ENCODE measurements at regions not wholly inside any gene's neighbourhood (a gene's known extent, or its start where the extent isn't known, plus 50 kb on each side); places are given as distances from the start of the nearest gene placed in this dataset.

DNA sequence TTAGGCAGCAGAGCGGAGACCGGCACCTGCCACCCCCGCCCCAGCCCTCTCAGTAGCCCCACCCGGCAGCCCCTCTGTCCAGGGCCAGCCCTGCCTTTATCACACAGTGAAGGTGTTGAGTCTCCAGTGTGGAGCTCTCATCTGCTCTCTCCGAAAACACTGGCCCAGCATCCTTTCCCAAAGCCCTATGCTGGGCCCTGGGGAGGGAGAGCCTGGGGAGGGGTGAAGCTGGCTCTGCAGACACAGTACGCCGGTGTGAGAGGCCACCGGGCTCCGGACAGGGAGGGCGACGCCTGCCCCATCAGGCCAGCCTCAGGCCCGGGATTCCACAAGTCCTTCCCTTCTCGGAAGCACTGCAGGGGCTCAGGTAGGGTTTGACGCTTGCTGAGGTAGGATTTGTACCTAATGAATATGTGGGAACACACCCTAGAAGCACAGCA is 186.9 kb downstream of the ERMARD start:
- H3K27me3 Mint-ChIP-seq (ENCODE audit: low read depth in 2 of 2), result peaks cover 11 to 23% of the 10 kb centered on the region in 2 donors
- 89% methylated on average over 14 of the region's 14 CpGs for WGBS (ENCODE audit: insufficient coverage)
- no peak for ATAC-seq

DNA sequence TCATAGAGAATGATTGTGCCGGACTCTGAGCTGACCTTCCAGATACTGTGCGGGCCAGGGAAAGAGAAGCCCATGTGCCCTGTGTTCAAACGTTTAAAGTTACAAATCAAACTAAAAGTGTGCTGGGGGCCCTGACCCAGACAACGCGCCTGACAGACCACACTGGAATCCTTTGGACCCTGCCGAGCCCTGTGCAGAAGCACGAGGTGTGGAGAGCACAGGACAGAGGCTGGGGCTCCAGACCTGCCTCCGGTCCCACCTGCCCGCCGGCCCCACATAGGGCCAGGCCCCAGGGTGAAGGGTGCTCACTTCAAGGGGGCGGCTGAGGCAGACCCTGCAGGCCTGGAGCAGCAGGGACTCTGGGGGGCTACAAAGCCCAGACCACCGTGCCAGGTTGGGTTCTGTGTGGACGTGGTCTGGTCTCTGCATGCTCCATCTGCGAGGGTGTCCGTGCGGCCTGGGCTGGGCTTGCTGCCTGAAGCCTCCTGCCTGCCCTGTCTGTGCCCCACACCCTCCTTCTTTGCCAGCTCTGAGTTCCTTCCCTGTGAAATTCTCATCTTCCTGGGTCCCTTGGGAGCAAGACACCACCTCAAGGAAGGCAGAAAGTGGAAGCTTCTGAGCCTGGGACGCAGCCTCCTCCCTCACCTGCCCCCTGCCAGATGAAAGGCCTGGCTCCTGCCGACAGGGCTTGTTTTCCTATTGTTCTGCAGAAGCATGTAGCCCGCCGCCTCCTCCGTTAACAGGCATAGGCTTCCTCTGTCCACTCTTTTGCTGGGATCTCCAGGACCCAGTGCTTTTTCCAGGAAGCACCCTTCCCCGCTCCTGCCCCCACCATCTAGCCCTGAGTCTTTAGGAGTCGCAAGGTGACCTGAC is 186.2 kb downstream of the ERMARD start:
- no peaks in the 10 kb centered on the region for H3K9me3 Mint-ChIP-seq
- Histone ChIP-seq H3K4me1 (ENCODE audit: control insufficient read depth, insufficient read depth, low read length) (no peaks in the 10 kb centered on the region), H3K27me3 (ENCODE audit: control insufficient read depth, insufficient read depth, low read length) (no peaks in the 10 kb centered on the region), H3K9me3 (ENCODE audit: control insufficient read depth, insufficient read depth, low read length) (no peaks in the 10 kb centered on the region), H3K4me3 (ENCODE audit: low read length) (no peak overlapping the region), H3K27ac (ENCODE audit: low read length) (no peak overlapping the region), H3K36me3 (ENCODE audit: control insufficient read depth, insufficient read depth, low read length) (no peaks in the 10 kb centered on the region)
- H3K36me3 Mint-ChIP-seq, result no peaks in the 10 kb centered on the region
- no peak overlapping the region for H3K4me3 Mint-ChIP-seq
- no peak overlapping the region for H3K27ac Mint-ChIP-seq
- no peak for ATAC-seq
- TF ChIP-seq CTCF (IDR thresholded peaks at IDR 0.05), result no peak
- WGBS (ENCODE audit: insufficient coverage), result 91% methylated on average over 23 of the region's 23 CpGs
- DNase-seq, result no peak
- intact Hi-C loops (cut with micrococcal nuclease), result no loop called here
- peaks cover 7 to 20% of the 10 kb centered on the region in 2 donors for H3K27me3 Mint-ChIP-seq (ENCODE audit: low read depth in 2 of 2)
- no peaks in the 10 kb centered on the region for H3K4me1 Mint-ChIP-seq

More for the DNA sequence above, 186.9 kb downstream of the ERMARD start:
- H3K27me3 ChIP-seq (ENCODE audit: control insufficient read depth, insufficient read depth, low read length), result no peaks in the 10 kb centered on the region
- Mint-ChIP-seq H3K36me3 (no peaks in the 10 kb centered on the region), H3K4me3 (no peak overlapping the region), H3K9me3 (no peaks in the 10 kb centered on the region), H3K4me1 (no peaks in the 10 kb centered on the region), H3K27ac (no peak overlapping the region)
- intact Hi-C loops (cut with micrococcal nuclease), result no loop called here
- H3K4me1 ChIP-seq (ENCODE audit: control insufficient read depth, insufficient read depth, low read length), result no peaks in the 10 kb centered on the region
- H3K27ac ChIP-seq (ENCODE audit: low read length), result no peak overlapping the region
- no peaks in the 10 kb centered on the region for H3K9me3 ChIP-seq (ENCODE audit: control insufficient read depth, insufficient read depth, low read length)
- H3K4me3 ChIP-seq (ENCODE audit: low read length), result no peak overlapping the region
- no peak for TF ChIP-seq CTCF (IDR thresholded peaks at IDR 0.05)
- H3K36me3 ChIP-seq (ENCODE audit: control insufficient read depth, insufficient read depth, low read length), result no peaks in the 10 kb centered on the region
- no peak for DNase-seq

DNA sequence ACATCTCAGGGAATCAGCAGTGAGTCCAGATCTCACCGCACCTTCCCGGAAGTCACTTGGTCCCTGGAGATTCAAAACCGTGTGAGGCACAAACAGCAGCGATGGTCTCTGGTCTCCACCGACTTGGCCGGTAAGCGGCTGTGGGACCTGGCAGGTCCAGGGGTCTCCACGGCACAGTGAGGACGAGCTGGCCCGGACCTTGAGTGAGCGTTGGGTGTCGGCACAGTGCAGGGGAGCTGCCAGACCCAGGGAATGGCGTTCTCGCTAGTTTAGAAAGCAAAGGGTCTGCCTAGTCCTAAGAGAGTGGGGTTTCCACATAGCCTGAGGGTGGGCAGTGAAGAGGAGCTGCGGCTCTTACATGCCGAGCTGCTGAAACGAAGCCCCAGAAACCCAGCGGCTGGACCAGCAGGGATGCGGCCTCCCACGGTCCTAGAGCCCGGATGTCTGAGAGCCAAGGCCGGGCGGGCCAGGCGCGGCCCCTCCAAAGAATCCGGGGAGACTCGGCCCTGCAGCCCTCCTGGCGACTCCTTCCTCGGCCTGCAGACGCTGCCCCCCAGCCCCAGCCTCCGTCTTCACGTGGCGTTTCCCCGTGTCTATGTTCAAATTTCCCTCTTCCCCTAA is 185.0 kb downstream of the ERMARD start:
- Mint-ChIP-seq H3K36me3 (no peaks in the 10 kb centered on the region), H3K4me3 (no peak overlapping the region), H3K27me3 (ENCODE audit: low read depth in 2 of 2) (peaks cover 7 to 16% of the 10 kb centered on the region in 2 donors), H3K4me1 (no peaks in the 10 kb centered on the region), H3K9me3 (no peaks in the 10 kb centered on the region), H3K27ac (no peak overlapping the region)
- H3K9me3 ChIP-seq (ENCODE audit: control insufficient read depth, insufficient read depth, low read length), result no peaks in the 10 kb centered on the region
- no peaks in the 10 kb centered on the region for H3K36me3 ChIP-seq (ENCODE audit: control insufficient read depth, insufficient read depth, low read length)
- no peak for TF ChIP-seq CTCF (IDR thresholded peaks at IDR 0.05)
- H3K27ac ChIP-seq (ENCODE audit: low read length), result no peak overlapping the region
- no peaks in the 10 kb centered on the region for H3K4me1 ChIP-seq (ENCODE audit: control insufficient read depth, insufficient read depth, low read length)
- intact Hi-C loops (cut with micrococcal nuclease), result no loop called here
- H3K4me3 ChIP-seq (ENCODE audit: low read length), result no peak overlapping the region
- no peaks in the 10 kb centered on the region for H3K27me3 ChIP-seq (ENCODE audit: control insufficient read depth, insufficient read depth, low read length)
- DNase-seq, result no peak
- no peak for ATAC-seq
- WGBS (ENCODE audit: insufficient coverage), result 90% methylated on average over 34 of the region's 34 CpGs

Data from natural killer cell (primary cell).